ENCODE measurements at regions not wholly inside any gene's neighbourhood (a gene's known extent, or its start where the extent isn't known, plus 50 kb on each side); places are given as distances from the start of the nearest gene placed in this dataset.
"Not testable (repeated sequence)": the region's sequence is repeated elsewhere in the genome, so short reads cannot be mapped to it uniquely, and the experiment has no call there.

- not testable (repeated sequence) for TF ChIP-seq YY1 (IDR thresholded peaks at IDR 0.05; ENCODE audit: insufficient read depth, insufficient read length); SUZ12 (IDR thresholded peaks at IDR 0.05; ENCODE audit: extremely low read depth, insufficient read depth, insufficient read length)
These were observed 435.8 kb upstream of the GRIN3A start for GRCh38 chr9:102174202-102174601.

All from NT2/D1 (cell line).